ENCODE measurements at regions not wholly inside any gene's neighbourhood (a gene's known extent, or its start where the extent isn't known, plus 50 kb on each side); places are given as distances from the start of the nearest gene placed in this dataset.

- no peak overlapping the region for H2AFZ ChIP-seq (replicated peaks; ENCODE audit: low read length, poor library complexity)
- no peaks in the 10 kb centered on the region for H3K36me3 ChIP-seq (ENCODE audit: control insufficient read depth, insufficient read depth, low read length)
- no peak overlapping the region for H4K8ac ChIP-seq (ENCODE audit: low read depth in 2 of 2, low read length in 2 of 2)
- no peak for DNase-seq
- H4K20me1 ChIP-seq (ENCODE audit: insufficient read depth, low read length): no peaks in the 10 kb centered on the region
- no TSS peak for BruUV-seq (replicated peaks)
- H3K56ac ChIP-seq (ENCODE audit: extremely low read depth, insufficient read depth, low read length): no peak overlapping the region
- no peaks in the 10 kb centered on the region for H3K79me1 ChIP-seq (ENCODE audit: low read depth in 1 of 2, low read length in 2 of 2)
- no peak overlapping the region for H3K4me2 ChIP-seq (ENCODE audit: low read depth, low read length)
- no peak overlapping the region for H3K23ac ChIP-seq (ENCODE audit: low read depth, low read length)
- H2AK5ac ChIP-seq (ENCODE audit: low read depth, low read length): no peak overlapping the region
- H3K4me3 ChIP-seq (ENCODE audit: insufficient read depth, low read depth, low read length): no peak overlapping the region
- H2AK9ac ChIP-seq (replicated peaks; ENCODE audit: low read depth, low read length, poor library complexity): no peak overlapping the region
- H3K4ac ChIP-seq (ENCODE audit: low read depth, low read length): no peak overlapping the region
- H4K5ac ChIP-seq (ENCODE audit: low read depth, low read length): no peak overlapping the region
- H2BK120ac ChIP-seq (ENCODE audit: low read depth, low read length): no peak overlapping the region
- dilution Hi-C loops (cut with HindIII; ENCODE audit: low sequenced_read_pairs, unreplicated experiment): no loop called here
- no peak overlapping the region for H2BK15ac ChIP-seq (ENCODE audit: low read depth, low read length)
- TF ChIP-seq POLR2A (IDR thresholded peaks at IDR 0.05; ENCODE audit: low read depth, low read length): no peak
- no peak for TF ChIP-seq MXI1 (IDR thresholded peaks at IDR 0.05; ENCODE audit: borderline replicate concordance, low read depth, low read length)
- TF ChIP-seq NFE2L2 (IDR thresholded peaks at IDR 0.05; ENCODE audit: low read depth, low read length): no peak
- no peak for TF ChIP-seq MAFK (IDR thresholded peaks at IDR 0.05; ENCODE audit: low read depth, low read length)
- no peak for TF ChIP-seq RCOR1 (IDR thresholded peaks at IDR 0.05; ENCODE audit: insufficient replicate concordance, low read length)
- TF ChIP-seq ELK1 (IDR thresholded peaks at IDR 0.05; ENCODE audit: borderline replicate concordance, low read depth, low read length): no peak
- no peak for TF ChIP-seq RFX5 (IDR thresholded peaks at IDR 0.05; ENCODE audit: low read depth, low read length)
- no peak for TF ChIP-seq CEBPB (IDR thresholded peaks at IDR 0.05; ENCODE audit: low read depth, low read length)
- TF ChIP-seq MAZ (IDR thresholded peaks at IDR 0.05; ENCODE audit: borderline replicate concordance, low read depth, low read length): no peak
- intact Hi-C loops (cut with micrococcal nuclease): no loop called here
- H4K91ac ChIP-seq (ENCODE audit: insufficient read depth, low read depth, low read length): no peak overlapping the region
- WGBS, 2 experiments (ENCODE audit: extremely low coverage in 2 of 2, insufficient read length in 1 of 2): no CpG with 5 or more reads among the region's 3 CpGs
- CTCF ChIA-PET: no interaction called here
- H3K18ac ChIP-seq (ENCODE audit: low read depth, low read length): no peak overlapping the region
- no peaks in the 10 kb centered on the region for H3K9me1 ChIP-seq (ENCODE audit: insufficient read depth, low read length)
- H3K27me3 ChIP-seq (ENCODE audit: control insufficient read depth, insufficient read depth, low read length): no peaks in the 10 kb centered on the region
- no peak overlapping the region for H3K27ac ChIP-seq (ENCODE audit: insufficient read depth, low read length)
- no peak overlapping the region for H3K14ac ChIP-seq (replicated peaks; ENCODE audit: low read depth, low read length)
- H3K9me3 ChIP-seq (ENCODE audit: control insufficient read depth, insufficient read depth, low read length): peaks cover 35% of the 10 kb centered on the region
- in situ Hi-C loops (cut with MboI; ENCODE audit: low sequenced_read_pairs): no loop called here
- H2BK20ac ChIP-seq (ENCODE audit: low read depth, low read length): no peak overlapping the region
- POLR2A ChIA-PET (ENCODE audit: unreplicated experiment): no interaction called here
- H3K4me1 ChIP-seq (ENCODE audit: control insufficient read depth, insufficient read depth, low read length): no peaks in the 10 kb centered on the region
- no peak for ATAC-seq (ENCODE audit: low read depth)
- H3K9ac ChIP-seq (ENCODE audit: low read depth, low read length): no peak overlapping the region
- H2BK5ac ChIP-seq (ENCODE audit: low read depth, low read length, poor library complexity, severe bottlenecking): no peak overlapping the region
Measured at GRCh38 chr10:130723704-130724103, 587.5 kb downstream of the GLRX3 start.
